HG03432 (cell line): ENCODE measurements at regions not wholly inside any gene's neighbourhood (a gene's known extent, or its start where the extent isn't known, plus 50 kb on each side); places are given as distances from the start of the nearest gene placed in this dataset.
A peak's percentile ranks its signal among the peaks of the same experiment; 100 is the strongest.
"Not testable (repeated sequence)": the region's sequence is repeated elsewhere in the genome, so short reads cannot be mapped to it uniquely, and the experiment has no call there.

Experiments
- ATAC-seq: cut with Tn5 transposase; IDR thresholded peaks from one replicate; pipeline ENCODE4 v1.9.1; 2021; ENCODE audit warnings: mild to moderate bottlenecking, moderate library complexity; ENCODE audit not compliant: unreplicated experiment

DNA sequence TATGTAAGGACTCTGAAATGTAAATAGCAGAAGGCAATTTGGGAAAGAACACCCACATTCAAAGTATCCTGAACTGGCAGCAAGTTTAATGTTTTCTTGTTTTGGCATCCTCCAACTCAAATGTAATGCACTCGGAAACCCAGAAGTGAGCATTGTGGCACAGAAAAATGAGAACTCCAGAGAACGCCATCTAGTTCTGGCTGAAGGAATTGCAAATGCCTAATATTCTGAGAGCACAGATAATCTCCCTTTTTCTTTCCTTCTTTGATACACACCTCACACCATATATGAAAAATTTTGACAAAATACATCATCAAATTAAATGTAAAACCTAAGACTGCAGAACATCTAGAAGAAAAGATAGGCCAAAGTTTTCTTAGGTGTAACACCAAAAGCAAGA is 52.1 kb downstream of the PWWP3B start:
- no peak for ATAC-seq

DNA sequence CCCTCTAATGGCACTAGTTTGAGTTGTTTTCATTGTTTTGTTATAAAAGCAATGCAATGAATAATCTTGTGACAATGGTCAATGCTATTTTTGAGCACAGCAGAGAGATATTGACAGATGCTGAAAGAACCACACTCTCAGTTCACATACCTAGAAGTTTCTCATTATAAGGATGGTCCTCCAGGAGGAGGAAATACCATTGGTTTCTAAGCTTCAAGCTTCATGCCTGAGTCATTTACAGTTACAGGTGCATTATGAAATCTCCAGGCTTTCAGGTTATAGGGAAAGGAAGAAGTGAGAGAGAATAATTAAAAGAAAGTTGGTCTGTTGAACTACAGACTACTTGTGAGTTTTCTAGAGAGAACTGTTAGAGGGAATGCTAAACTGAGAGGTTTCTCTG is 75.3 kb downstream of the PWWP3B start:
- ATAC-seq = no peak

DNA sequence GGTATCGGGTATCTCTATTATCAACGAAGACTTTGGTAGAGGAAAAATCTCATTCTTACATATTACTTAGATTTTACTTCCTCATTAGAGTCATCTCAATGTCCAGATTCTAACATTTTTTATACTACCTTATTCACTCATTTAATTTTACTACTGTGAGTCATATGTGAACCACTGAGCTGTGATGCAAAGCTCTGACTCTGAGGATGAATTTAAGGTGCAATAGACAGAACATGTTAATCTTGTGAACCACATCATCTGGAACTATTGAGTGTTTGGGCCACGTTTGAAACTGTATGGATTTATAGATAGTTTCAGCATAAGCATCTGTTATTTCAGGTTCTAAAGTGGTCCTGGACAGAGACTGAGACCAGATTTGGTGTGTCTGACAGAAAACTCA is 78.4 kb downstream of the PWWP3B start:
- ATAC-seq = no peak

DNA sequence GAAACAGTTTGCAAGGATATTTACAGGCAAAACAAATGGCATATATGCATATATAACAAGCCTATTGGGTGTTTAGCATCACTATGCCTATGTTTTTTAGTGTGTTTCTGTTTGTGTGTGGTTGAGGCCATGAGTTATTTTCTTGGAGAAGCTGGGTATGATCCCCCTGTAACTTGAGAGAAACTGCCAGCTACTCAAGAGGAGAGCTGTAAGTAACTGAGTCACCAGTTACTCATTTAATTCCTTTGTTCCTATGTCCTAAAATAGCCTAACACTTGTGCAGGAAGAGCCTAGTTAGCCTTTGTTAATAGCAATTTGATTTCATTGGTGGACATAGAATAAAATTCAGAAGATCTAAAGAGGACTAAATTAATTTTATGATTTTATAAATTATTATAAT is 79.1 kb downstream of the PWWP3B start:
- no peak for ATAC-seq

DNA sequence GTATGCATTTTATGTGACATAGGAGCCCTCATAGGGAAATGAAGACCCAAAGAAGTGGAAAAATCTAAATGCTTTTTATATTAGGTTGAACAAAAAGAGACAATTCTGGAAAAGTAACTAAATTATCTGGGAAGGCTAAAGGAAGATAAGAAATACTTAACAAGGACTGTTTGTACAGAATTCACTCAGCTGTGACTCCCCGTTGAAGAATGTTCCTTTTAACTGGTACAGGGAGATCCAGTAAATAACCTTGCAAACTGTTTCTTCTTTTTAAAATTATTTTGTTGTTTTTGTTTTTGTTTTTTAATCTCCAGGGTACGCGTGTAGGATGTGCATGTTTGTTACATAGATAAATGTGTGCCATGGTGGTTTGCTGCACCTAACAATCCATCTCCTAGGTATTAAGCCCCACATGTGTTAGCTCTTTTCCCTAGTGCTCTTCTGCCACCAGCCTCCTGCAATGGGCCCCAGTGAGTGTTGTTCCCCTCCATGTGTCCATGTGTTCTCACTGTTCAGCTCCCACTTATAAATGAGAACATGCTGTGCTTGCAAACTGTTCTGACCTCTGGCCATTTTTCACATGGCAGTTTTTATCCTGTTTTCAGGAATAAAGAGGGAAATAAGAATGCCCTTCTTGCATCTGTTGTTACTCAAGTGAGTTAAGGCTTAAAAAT is 81.7 kb downstream of the PWWP3B start:
- no peak for ATAC-seq

DNA sequence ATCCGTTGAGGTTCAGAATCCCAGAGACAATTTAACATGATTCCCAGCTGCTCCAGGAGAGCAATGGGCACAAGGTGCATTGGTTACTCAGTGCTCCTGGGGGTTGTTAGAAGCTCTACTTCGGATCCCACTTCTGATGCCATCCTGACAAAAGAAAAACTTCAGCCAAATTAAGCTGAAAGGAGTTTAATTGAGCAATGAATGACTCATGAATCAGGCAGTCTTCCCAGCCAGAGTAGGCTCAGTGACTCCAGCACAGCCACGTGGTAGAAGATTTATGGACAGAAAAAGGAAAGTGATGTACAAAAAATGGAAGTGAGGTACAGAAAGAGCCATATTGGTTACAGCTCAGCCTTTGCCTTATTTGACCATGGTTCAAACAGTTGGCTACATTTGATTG is 95.7 kb downstream of the PWWP3B start:
- no peak for ATAC-seq

DNA sequence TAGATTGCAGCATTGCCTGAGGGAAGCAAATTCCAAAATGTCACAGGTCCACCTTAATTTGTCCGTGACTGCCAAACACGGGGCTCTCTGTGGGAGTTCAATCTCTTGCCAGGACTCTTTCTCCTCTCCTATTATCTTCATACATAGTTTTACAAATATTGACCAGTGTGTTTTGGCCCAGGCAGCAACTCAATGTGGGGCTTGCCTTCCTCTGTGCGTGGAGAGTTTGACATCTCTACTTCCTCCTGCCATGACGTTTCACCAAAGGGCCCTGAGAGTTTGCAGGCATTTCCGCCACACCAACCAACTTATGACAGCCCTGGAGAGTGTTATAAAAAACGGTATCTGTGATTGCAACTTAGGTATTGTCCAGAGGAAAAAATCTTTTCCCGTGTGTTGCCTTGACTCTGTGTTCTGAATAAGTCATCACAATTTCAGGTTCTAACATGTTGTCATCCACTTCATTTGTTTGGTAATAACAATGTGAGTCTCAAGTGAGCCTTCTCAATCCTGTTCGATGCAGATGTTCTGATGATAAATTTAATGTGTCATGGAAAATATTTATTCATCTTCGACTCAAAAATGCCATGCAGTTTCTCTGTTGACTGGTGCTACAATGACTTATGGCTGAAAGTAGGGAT is 106.0 kb downstream of the PWWP3B start:
- ATAC-seq = not testable (repeated sequence)

DNA sequence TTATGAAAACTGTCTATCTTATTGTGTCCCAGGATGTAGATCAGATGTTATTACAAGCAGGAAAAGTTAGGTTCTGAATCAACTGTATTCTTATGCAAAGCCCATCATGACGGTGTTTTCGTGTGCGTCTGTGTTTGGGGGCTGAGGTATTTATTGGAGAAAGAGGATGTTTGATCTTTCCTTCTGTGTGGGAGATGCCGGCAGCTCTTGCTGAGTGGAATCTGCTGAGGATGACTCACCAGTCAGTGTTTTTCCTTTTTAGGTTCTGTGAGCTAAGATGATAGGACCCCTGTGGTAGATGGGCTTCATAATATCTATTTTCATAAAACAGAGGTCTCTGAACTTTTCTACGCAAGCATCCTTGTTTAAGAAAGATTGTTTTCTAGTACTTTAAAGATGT is 107.1 kb downstream of the PWWP3B start:
- not testable (repeated sequence) for ATAC-seq

DNA sequence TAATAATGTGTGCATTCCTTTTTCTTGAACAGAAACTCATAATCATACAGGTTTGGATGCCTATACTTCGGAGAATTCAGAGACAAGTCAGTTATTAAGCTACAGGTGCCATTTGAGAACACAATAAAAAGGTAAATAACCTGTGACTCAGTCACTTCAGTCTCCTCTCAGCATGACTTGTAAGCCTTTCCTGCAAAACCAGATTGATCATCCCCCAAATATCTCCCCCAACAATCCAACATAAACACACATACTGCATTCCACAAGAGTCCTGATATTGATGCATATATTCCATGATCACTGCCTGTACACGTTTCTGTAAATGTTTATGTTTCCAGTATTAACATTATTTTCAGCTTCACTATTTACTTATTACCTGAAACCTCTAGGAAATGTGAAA is 110.8 kb downstream of the PWWP3B start:
- no peak for ATAC-seq

DNA sequence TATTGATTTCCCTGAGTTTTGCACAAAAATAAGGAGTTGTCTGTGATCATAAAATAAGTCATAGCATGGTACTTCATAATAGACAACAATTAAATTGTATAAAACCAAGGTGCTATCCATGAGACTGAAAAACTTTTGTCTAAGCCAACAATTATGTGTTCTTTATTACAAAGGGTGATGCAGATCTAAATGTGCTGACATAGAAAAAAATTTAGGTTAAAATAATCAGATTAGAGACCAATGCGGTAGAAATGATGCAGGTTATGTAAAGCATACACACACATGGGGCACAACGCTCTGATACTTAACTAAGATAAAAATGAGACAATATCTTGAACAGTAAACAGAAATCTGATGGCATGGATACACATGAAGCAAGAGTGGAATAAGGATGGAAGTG is 113.3 kb downstream of the PWWP3B start:
- ATAC-seq = no peak

DNA sequence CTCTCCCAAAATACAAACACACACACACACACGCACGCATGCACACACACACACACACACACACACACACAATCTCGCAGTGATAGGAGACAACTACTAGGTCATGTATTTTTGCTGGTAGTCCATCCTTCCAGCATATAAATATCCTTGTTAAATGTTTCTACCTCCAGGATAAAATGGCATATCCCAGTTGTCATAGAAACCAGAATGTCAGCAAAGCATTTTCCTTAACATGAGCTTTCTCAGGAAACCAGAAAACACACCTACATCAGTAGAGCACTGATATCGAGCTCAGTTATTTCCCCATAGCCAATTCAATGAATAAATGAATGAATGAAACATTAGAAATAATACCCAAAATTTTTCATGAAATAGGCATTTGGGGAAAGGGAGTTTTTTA is 115.7 kb downstream of the PWWP3B start:
- no peak for ATAC-seq

DNA sequence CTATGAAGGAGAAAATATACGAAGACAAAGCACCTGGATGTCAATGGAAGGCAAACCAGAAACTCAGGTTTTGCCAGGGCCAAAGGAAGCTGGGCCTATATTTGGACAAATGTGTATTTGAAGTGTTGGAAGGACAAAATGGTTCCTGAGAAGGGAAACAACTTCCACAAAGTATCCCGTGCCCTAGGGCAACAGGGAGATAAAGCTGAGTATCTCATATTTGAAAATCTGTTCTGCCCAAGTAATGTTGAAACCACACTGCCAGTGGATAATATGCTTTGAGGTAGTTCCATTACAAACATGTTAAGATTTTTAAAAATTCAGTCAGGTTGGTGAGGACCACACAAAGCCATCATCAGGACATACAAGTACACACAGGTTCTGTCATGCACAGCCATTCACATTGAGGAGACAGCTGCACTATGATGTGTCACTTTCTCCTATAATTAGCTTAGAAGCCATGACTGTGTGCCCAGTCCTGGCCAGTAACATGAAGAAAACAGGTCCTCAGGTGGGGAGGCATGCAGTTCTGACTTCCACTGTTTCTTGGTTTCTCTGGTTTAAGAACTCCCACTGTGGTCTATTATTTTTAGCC is 116.4 kb downstream of the PWWP3B start:
- no peak for ATAC-seq

DNA sequence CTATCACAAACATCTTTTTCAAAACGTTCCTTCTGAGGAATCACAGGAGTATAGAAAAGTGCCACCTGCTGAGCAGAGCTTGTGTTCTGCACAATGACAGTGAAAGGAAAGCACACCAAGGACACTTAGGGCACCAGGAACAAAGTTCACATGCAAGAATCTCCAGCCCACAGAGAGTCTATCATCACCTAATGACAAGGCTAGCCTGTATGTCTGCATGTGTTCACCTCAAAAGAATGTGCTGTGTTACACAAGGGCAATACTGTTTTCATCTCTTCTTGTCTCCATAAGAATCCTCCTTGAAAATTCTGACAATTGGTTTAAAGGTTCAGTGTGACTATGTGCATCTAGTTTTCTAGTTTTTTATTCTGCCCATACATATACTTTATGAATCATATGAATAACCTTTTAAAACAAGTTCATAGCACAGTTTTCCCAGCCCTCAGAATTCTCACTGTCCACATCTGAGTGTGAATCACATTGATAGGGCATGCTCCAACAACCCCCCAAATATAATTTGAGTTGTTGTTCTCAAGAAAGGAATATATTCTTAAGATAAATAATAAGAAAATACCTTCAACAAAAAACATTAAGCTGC is 118.0 kb downstream of the PWWP3B start:
- no peak for ATAC-seq

DNA sequence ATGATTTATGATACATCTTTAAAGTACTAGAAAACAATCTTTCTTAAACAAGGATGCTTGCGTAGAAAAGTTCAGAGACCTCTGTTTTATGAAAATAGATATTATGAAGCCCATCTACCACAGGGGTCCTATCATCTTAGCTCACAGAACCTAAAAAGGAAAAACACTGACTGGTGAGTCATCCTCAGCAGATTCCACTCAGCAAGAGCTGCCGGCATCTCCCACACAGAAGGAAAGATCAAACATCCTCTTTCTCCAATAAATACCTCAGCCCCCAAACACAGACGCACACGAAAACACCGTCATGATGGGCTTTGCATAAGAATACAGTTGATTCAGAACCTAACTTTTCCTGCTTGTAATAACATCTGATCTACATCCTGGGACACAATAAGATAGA is 122.7 kb downstream of the PWWP3B start:
- ATAC-seq = not testable (repeated sequence)

DNA sequence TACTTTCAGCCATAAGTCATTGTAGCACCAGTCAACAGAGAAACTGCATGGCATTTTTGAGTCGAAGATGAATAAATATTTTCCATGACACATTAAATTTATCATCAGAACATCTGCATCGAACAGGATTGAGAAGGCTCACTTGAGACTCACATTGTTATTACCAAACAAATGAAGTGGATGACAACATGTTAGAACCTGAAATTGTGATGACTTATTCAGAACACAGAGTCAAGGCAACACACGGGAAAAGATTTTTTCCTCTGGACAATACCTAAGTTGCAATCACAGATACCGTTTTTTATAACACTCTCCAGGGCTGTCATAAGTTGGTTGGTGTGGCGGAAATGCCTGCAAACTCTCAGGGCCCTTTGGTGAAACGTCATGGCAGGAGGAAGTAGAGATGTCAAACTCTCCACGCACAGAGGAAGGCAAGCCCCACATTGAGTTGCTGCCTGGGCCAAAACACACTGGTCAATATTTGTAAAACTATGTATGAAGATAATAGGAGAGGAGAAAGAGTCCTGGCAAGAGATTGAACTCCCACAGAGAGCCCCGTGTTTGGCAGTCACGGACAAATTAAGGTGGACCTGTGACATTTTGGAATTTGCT is 123.8 kb downstream of the PWWP3B start:
- not testable (repeated sequence) for ATAC-seq

DNA sequence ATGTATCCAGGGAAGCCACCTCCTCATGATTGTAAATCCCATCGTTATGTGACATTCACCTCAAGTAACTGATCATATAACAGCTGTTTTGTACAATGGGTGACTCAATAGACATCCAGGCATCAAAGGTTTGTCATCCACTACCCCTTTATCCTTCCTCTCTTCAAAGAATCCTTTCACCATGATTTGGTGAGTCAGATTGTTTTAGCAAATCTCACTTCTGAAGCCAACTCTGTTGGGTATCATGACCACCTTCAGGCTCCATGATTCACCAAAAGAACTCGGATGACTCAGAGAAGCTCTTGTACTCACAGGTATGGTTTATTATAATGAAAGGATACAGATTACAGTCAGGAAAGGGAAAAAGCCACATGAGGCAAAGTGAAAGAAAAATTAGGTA is 132.1 kb downstream of the PWWP3B start:
- no peak for ATAC-seq

DNA sequence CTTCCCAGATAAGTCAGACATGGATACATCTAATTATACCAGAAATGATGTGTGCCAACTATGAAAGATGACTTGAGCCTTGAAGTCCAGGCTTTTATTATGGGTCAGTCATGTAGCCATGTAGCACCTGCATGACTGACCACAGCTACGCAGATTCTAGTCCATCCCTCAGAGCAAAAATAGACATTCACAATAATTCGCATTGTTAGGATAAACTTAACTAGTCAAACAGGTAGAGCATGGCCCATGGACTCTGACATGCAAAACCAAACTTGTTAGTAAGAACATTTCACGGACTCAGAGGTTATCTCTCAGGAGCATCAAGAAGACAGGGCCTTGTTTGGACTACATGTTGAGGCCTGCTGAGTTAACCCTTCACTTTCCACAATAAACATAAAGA is 132.6 kb downstream of the PWWP3B start:
- ATAC-seq = no peak

DNA sequence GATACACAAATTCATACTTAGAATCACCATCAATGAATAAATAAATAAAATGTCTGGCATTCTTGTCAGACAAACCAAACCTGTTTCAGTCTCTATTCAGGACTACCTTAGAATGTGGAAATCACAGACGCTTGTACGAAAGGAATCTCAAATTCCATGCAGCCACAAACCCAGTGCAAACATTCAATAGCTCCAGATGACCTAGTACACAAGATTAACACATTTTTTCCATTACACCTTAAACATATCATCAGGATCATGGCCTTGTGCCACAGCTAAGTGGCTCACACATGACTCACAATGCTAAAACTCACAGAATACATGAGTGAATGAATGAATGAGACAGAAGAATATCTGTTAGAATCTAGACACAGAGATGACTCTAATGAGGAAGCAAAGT is 134.2 kb downstream of the PWWP3B start:
- no peak for ATAC-seq

DNA sequence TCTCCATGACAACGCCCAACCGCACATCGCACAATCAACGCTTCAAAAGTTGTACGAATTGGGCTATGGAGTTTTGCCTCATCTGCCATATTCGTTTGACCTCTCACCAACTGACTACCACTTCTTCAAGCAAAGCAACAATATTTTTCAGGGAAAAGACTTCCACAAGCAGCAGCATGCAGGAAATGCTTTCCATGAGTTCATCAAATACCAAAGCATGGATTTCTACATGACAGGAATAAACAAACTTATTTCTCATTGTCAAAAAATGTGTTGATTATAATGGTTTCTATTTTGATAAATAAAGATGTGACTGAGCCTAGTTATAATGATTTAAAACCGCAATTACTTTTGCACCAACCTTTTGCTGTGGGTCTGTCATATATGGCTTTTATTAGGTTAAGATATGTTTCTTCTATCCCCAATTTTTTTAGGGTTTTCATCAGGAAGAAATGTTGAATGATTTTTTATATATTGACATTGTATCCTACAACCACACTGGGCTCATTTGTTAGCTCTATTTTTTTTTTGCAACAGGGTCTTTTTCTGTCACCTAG is 138.4 kb downstream of the PWWP3B start:
- no peak for ATAC-seq

DNA sequence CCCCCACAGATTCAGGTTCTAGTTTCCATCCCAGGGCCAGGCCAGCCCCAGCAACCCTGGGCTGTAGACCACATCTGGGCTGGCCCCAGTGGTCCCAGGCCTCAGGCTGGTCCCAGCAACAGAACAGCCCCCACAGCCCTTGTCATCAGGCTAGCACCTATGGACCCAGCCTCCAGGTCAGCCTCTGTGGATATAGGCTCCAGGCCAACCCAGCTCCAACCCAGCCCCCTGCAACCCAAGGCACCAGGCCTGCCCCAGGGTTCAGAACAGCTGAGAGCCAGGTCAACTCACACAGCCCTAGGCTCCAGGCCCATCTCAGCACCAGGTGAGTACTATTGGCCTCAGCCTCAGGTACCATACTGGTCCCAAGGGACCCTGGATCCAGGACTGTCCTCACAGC is 155.3 kb downstream of the PWWP3B start:
- ATAC-seq = no peak

DNA sequence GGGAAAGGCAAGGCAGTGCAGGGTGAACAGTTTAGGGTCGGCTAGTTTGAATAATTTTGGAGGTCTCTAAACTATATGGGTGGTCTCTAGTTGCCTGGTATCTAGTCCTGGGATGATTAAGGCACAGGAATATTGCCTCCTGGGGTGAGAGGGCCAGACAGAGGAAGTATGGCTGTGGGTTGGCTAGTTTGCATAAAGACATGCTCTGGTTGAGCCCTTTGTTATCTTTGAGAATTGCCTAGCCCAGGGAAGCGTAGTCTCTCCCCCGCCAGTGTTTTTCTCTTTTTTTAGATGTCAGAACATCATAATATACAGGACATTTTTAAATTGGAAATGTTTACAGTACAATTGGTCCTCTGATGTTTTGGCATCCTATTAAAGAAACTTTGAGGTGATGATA is 163.5 kb downstream of the PWWP3B start:
- ATAC-seq = peak; percentile 69
